HG02938 (cell line): ENCODE measurements at regions not wholly inside any gene's neighbourhood (a gene's known extent, or its start where the extent isn't known, plus 50 kb on each side); places are given as distances from the start of the nearest gene placed in this dataset.
"Not testable (repeated sequence)": the region's sequence is repeated elsewhere in the genome, so short reads cannot be mapped to it uniquely, and the experiment has no call there.

Experiments used
- ATAC-seq: cut with Tn5 transposase; IDR thresholded peaks from one replicate; pipeline ENCODE4 v1.9.1; 2021; ENCODE audit warnings: mild to moderate bottlenecking, moderate library complexity; ENCODE audit not compliant: unreplicated experiment

DNA sequence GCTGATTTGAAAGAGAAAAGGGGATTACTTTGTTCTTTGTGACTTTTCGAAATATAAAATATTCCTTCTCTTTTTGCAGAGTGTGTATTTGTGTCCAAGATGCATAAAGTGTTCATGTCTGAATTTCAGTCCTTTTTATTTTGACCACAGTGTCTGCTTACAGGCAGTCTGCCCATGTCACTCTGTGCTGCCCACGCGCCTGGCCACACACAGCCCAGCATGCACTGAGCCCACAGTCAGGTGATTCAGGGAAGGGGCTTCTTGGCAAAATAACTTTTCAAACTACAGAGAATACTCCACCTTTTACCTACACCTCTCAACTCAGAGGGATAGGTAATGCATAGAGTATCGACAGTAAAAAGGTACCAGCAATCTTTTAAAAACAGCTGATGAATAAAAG lies 142.5 kb upstream of the TRPC4 start:
- ATAC-seq: no peak

DNA sequence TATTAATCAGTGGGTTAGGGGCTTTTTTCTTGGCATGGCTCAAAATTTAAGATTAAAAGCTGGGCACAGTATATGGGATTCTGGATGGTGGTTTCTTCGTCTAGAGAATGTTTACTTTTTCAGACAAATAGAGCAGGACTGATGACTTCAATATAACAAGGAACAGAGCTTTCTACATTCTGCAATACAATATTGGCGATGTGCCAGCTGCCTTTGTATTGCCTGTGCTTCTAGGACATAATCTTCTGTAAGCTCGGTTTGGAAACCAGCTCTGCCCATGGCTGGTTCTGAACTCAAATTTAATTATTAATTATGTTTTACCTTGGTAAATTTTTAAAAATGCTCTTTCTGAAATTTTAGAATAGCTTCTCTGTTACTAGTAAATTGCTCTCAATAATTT lies 139.1 kb upstream of the TRPC4 start:
- no peak for ATAC-seq

DNA sequence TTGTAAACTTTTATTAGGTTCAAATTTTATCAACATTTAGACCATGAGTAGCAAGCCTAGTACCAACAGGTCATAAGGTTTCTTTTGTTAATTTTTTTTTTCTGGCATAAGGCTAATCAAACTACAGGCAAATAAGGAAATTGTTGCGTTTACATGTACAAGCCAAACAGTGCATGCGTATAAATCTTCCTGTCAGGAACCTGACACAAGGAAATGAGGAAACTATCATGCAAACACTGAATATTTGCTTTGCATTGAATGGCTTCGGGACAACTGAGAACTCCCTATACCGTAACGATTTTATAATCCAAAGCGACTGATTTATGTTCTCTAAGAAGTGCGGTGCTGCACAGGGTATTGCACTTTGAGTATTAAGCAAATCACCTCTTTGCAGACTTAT lies 133.0 kb upstream of the TRPC4 start:
- ATAC-seq: no peak

DNA sequence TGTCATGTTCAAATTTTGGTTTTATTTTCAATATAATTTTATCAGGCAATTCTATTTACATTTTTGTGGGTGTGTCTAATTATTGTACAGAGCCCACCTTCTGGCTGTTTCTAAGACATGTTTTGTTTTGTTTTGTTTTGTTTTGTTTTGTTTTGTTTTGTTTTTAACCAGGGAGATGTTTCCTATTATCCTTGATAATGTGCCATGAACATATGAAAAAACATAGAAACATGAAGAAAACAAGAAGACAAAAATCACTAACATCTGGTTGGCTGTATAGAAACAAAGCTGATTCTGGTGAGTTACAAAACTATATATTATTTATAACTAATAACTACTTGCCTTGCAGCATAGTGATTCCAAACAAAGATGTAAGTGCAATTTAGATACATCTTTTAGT lies 128.1 kb upstream of the TRPC4 start:
- ATAC-seq: no peak

DNA sequence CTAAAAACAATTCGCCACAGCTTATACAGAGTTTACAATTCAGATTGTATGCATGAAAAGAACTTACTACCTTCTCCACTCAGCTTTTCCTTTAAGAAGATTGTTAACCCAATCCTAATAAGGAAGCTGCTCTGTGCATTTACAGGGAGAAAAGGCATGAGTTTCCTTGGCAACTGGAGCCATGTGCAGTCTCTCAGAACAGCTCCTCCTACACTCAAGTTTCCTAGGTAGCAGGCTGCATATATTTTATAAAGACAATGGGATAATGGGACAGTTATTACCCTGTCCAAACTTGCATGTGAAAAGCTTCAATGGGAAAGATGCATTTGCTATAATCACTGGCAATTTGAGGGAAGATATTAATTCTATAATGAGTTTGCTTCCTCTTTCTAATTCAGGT lies 125.5 kb upstream of the TRPC4 start:
- no peak for ATAC-seq

DNA sequence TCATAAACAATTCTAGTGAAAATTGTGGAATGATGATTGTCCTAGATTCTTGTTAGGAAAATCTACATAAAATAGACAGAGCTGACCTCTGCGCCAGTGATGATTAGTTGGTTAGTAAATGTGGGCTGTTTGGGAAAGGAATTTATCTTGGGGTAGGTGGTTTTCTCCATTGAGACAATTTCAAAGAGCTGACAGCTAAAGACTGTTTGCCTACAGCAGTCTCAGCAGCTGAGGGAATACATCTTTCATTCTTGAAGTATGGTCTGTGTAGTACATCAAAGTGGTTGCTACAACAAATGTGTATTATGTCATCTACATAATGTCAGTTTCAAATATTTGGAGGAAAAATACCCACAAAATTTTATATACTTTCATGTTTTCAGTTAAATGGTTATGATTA lies 117.2 kb upstream of the TRPC4 start:
- ATAC-seq: no peak

DNA sequence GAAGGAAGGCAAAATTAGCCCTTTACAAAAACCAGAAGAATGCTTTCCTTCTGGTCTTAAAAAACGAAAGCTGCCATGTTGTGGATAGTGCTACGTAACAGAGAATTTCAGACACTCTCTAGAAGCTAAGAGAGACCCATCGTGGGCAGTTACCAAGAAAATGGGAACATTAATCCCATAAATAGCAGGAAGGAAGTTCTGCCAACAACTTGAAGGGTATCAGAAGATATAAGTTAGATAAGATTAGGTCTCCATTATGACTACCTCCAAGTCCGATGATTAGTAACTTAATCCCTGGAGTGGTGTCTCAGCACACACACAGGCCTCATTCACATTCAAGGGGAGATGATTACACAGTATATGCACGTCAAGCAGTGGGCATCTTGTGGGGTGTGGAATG lies 115.7 kb upstream of the TRPC4 start:
- no peak for ATAC-seq

DNA sequence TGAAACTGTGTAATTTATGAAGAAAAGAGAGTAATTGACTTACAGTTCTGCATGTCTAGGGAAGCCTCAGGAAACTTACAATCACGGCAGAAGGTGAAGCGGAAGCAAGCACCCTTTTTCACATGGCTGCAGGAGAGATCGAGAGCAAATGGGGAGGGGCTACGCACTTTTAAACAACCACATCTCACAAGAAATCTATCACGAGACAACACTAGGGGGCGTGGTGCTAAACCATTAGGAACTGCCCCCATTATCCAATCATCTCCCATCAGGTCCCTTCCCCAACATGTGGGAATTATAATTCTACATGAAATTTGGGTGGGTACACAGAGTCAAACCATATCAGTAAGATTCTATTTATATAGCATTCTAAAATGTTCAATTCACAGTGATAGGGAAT lies 114.8 kb upstream of the TRPC4 start:
- no peak for ATAC-seq

DNA sequence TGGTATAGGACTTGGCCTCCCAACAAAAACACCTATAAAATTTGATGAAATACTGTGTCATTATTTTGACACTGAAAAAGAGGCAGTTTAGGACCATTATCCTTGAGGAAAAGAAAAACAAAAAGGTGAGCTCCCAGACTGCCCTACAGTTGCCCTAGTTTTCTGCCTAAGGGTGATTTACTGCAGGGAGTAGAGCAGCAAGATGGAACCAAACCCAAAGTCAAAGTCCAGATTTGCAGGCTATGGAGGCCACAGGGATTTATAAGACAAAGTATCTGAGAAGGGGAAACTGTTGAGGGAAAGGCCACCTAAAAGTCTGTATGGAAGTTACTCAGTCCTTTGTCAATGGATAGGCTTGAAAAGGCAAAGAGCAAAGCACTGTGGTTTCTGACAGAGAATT lies 112.4 kb upstream of the TRPC4 start:
- no peak for ATAC-seq

DNA sequence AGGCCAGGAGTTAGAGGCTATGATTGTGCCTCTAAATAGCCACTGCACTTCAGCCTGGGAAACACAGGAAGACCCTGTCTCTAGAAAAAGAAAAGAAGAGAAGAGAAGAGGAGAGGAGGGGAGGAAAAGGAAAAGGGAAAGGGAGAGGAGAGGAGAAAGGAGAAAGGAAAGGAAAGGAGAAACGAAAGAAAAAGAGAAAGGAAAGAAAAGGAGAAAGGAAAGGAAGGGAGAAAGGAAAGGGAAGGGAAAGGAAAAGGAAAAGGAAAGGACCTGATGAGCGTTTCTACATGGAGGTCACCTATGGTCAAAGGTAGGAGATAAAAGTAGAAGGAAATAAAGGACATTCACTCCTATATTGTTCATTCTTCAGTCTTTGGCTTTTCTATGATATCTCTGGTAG lies 109.1 kb upstream of the TRPC4 start:
- ATAC-seq: no peak

DNA sequence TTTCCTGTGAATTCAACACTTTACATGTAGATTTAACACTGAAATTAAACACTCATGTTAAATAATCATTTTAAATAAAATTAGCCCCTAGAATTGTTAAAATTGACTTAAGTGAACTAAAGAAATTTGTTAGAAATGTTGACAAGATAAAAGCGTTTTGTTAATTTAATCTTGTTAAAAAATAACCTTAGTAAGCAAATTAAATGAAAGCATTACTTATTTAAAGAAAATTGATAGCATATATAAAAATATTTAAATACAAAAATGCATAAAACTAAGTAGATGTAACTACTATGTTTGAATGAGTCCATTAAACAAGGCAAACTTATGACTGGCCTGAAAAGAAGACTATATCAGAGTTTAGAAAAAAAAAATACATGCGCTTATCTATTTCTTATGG lies 99.0 kb upstream of the TRPC4 start:
- ATAC-seq: no peak

DNA sequence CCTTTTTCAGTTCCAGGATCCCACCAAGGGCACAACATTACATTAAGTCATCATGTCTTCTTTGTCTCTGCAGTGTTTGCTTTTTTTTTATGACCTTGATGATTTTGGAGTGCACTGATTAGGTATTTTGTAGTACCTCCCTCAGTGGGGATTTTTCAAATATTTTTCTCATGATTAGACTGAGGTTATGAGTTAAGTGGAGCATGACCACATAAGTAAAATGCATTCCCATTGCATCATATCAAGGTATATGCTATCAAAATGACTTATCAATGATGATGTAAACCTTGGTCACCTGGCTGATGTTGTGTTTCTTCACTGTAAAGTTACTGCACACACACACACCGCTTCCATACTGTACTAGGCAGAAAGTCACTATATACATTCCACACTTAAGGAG lies 96.7 kb upstream of the TRPC4 start:
- no peak for ATAC-seq

DNA sequence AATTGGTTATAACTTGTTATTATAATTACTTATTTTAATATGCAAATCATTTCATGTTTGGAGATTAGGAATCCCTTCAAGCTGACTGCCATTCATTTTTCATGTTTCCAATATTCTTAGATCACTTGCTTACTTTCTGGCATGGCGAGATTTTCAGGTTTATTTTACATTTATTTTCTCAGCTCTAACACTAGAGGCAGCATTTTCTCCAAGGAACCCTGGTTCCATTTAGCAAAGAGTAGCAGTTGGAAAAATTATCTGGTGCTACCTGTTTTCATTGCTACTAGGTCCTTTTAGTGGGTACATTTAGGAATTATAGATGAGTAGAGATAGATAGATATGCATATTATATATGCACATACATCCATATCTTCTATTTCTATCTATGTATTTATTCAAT lies 90.9 kb upstream of the TRPC4 start:
- no peak for ATAC-seq

DNA sequence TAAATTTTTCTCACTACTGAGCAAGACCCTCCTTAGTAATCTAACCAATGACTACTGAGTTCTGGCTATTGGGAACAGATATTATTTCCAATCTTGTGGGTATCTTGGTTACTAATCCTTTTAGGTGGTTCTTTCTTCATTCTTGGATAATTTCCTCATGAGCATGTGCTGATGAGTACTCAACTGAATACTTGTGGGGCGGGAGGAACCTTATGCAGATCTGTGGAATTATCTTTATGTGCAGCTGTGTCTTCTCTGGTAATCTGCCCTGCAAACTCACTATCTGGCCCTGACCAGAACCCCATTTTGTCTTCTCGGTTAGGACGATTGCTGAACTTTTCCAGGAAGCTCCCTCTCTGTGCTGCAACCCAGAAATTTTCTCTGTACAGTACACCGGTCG lies 89.7 kb upstream of the TRPC4 start:
- ATAC-seq: no peak

DNA sequence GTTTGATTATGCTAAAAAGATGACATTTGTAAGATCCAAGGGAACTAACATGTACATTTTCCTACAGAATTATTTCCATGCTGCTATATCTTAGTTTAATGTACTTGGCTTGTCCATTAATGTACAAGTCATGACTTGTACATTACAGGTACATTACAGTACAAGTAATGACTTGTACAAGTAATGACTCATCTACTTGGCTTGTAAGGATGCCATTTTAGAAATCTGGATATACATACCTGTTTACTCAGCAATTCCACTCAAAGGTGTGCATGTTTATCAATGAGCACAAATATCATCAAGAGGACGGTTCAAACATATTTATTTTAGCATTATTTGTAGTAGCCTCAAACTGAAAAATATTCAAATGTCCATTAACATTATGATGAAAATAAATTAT lies 87.0 kb upstream of the TRPC4 start:
- ATAC-seq: no peak

DNA sequence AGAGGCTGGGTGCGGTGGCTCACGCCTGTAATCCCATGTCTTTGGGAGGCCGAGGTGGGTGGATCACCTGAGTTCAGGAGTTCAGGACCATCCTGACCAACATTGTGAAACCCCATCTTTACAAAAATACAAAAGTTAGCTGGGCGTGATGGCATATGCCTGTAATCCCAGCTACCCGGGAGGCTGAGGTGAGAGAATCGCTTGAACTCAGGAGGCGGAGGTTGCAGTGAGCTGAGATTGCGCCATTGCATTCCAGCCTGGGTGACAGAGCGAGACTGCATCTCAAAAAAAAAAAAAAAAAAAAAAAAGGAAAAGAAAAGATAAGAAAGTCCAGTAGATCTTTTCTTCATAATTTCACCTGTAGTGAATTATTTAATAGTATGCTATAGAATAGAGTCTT lies 85.0 kb upstream of the TRPC4 start:
- ATAC-seq: not testable (repeated sequence)

DNA sequence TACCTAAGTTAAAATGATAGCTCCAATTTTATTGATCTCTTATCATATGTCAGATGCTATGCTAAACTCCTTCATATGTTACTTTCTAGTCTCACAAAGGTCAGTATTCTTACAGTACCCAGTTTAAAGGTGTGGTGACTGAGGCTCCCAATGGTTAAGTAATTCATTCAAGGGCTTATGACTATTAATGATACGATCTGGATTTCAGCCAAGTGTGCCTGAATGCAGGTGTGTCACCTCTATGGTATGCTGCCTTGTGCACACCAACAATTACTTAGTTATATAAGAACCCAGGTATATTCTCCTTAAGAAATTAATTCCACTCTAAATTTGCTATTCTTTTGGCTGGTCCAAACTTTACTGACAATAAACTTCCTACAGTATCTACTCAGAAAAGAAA lies 84.6 kb upstream of the TRPC4 start:
- no peak for ATAC-seq

DNA sequence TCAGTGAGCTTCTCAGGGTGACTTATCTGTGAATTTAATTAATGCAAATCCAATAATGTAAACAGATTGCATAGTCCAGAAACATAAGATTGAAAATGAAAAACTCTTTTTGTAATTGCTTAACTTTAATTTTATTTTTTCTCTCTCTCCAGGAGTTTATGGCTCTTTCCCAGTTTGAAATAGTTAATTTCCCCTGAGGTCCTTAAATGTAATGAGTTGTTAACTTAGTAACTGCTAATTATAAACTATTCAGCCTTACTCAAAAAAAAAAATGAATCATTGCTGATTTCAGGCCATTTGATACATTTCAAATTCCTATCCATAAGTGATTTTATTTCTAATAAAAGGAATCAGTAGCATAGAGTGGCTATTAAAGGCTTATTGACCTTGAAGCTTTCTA lies 84.1 kb upstream of the TRPC4 start:
- no peak for ATAC-seq

DNA sequence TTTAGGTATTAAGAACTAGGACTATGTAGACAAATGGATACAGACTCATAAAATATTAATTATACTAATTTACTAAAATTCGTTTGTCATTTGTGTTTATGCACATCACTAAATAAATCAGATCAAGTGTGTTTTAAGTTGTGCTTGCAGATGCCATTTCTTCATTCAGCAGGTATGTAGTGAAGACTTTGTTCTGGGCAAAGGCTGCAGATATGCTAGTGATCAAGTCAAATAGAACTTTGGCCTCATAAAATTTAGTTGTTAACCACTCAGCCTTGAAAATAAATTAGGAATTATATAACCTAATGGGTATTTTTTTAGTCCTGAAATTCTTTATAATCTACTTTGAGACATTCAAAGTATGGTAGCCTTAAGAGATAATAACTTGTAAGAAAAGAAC lies 80.4 kb upstream of the TRPC4 start:
- no peak for ATAC-seq

DNA sequence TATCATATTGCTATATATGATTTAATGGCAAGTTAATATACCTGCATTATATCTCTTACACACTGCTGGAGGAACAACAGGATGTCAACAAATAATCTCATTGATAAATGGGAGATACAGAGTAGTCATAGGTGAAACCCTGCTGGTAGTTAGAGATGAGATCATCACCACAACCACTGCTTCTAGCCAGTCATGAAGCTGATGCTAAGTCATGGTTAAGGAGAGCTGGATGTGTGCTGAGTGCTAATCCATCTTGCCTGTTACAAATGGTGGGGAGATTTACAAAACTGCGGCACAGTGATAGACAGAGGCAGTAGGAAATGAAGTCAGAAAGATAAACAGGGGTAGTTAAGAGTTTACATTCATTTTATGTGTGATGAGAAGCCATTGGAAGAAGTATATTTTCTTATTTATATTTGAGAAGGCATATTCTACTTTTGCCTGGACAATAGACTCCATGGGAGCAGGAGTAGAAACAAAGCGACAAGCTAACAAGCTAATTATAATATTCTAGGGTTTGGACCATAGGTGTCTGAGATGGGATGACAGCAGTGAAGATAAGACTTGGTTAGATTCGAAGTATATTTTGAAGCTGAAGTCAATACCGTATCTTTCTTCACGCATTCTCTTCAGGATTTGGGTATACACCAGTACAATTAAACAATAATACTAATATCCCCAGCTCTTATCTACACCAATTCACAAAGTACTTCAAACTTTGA lies 78.0 kb upstream of the TRPC4 start:
- no peak for ATAC-seq

DNA sequence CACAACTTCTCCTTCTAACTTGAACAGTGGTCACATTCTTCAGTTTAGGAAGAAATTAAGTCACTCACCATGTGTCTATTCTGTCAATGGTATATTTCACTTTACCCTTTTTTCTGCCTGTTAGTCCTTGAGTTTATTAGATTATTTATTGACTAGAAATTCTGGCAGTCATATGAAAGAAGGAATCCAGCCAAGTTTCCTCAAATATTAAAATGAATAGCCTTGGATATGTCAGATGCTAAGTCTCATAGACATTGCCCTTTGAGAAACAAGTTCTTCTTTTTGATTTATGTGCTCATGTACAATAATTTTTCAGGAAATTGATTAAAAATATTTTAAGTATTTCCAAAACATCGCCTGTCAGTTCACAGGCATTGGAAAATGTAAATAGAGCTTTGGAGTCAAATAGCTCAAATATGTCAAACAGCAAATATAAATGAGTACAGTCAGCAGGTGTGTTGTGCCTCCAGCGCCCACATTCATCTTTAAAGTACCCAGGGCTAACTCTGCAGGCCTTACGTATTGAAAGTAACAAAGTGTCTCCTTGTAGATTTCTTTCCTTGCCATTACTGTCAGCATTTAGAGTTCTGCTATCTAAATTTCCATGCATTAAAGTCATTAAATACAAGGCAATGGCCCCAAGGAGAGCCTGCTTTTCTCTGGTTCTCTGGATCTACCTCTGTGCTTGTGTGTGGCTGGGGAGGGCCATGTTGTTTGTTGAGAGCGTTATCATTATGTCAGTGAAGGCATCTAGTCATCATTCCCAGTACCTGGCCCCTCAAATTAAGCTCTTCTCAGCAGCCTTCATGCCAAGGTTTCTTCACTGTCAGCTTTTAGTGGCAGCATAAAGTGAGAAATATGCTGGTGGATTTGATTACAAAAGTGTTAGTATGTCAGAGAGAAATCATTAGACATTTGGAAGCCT lies 76.3 kb upstream of the TRPC4 start:
- no peak for ATAC-seq

DNA sequence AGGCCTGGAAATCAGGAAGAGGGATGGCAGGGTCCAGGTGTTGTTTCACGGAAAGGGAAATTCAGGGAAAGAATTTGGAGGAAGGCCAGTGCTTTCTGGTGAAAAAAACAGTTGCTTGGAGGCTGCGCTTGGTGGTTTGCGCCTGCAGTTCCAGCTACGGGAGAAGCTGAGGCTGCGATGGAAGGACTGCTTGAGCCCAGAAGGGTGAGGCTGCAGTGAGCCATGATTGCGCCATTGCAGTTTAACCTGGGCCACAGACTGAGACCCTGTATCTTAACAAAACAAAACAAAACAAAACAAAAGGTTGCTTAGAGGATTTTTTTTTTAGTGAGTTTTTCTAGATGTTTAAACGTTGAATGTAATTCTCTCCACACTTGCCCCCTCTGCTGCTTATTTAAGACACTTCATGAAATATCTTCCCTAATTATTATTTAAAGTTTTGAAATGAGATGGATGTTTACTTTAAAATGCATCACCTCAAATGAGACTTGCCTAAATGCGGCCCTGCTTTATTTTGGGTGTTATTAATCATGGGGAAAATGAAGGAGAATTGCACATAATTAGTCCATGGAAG lies 75.4 kb upstream of the TRPC4 start:
- ATAC-seq: no peak
